SHP77 treated with DMSO at 0.1 percent for 48 hours (cell line): ENCODE measurements at regions not wholly inside any gene's neighbourhood (a gene's known extent, or its start where the extent isn't known, plus 50 kb on each side); places are given as distances from the start of the nearest gene placed in this dataset.

Experiments used
- DNase-seq: peaks from one replicate; lab custom pipeline; 2025; lab: John Stamatoyannopoulos, UW

DNA sequence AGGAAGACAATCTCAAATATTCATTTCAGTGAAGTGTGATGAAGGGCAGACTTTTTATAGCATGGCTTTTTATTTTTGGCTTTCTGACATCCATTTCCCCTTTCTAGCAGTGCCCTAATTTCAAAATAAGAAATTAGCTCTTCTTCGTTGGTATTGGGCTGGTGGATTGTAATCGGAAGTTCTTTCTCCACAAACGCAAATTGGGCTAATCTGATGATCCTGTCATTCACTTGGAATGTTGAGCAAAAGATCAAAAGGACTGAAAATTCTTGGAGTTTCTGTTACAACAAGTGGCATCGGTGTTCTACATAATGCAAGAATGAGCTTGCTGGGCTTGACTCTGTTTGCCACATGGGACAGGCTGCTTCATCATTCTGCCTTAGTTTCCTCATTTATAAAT is 1182.8 kb downstream of the FLRT2 start:
- DNase-seq = no peak

DNA sequence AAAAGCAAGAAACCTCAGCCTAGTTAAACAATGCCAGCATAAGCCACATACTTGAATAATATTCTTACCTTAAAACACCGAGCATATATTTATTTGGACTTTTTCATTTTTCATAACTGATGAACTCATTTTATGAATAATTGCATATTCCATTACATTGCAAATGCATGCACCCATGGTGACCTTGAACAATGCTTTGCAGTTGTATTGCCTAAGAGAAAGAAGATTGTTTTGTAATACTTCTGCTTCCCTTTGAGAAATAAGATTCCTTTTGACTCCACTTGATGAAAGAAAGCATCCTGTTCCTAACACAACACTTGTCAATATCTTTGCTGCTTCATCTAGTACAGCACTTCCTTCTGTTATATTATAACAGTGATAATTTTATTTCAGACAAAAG is 1182.2 kb downstream of the FLRT2 start:
- no peak for DNase-seq

DNA sequence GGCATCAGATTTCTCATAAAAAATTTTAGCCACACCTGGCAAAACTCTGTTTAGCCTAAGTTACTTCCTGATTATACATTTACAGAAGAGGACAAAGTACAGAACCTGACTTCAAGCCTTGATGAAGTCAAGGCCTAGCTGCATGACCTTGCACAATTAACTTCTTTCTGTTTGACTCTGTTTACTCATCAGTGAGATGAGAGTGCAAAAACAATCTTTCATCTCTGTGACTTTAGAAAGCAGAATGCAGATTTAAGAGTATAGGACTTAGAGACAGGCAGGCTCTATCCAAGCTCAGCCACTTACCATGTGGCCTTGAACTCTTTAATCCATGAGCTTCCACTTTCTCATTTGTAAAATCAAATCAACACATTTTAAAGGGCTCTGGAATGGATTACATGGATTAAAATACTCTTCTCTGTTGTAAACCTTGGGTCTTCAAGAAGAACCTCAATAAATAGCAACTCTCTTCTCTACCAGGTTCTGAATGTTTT is 1178.9 kb downstream of the FLRT2 start:
- DNase-seq = no peak

- DNase-seq = no peak
Measured at GRCh38 chr14:86707071-86707470, 1177.1 kb downstream of the FLRT2 start.

GRCh38 chr14:86683561-86683960 is 1153.6 kb downstream of the FLRT2 start:
- DNase-seq = no peak

- no peak for DNase-seq
Measured at GRCh38 chr14:86675059-86675458, 1145.1 kb downstream of the FLRT2 start.

DNA sequence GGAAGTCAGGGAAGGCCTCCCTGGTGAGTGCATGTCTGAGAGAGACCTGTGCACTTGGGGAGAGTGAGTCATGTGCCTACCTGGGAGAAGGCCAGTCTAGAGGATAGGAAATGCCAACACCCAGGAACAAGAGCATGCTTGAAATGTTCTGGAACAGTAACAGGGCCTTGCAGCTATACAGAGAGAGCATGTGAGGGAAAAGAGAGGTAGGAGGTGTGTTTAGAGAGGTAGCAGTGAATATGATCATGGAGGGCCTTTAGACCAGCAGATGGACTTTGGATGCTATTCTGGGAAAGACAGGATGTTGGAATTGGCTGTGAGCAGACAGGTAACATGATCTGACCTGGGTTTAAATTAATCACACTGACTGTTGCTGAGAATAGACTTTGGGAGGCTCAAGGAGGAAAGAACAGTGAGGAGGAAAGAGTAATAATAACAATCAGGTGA is 1143.6 kb downstream of the FLRT2 start:
- DNase-seq = no peak

DNA sequence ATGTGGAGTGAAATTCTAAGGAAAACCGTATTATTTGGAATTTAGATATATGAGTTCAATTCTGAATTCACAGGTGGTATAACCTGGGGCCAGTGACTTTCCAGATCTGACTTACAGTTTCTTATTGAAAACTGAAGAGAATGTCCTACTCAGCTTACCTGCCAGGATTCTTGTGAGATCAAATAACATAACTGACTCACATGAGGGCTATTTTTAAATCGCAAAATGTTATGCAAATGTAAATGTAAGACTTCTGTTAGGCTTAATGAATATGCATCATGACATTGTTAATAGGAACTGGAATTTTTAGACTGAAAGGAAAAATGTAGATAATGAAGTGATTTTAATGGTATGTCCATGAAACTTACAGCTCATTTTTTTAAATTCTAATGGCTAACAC is 1142.1 kb downstream of the FLRT2 start:
- no peak for DNase-seq

DNA sequence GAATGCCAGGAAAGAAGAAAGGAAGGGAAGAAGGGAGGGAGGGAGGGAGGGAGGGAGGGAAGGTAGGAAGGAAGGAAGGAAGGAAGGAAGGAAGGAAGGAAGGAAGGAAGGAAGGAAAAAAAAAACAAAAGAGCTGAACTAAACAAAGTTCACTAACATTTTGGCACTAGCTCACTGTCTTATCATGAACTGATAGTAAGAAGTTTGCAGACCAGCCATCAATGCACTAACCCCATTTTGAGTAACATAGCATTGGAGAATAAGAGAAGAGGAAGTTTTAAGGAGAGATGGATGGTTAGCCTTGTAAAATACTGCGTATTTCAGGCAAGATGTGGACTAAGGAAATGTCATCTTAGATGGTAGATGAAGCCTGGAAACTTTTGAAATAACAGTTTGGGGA is 1136.0 kb downstream of the FLRT2 start:
- DNase-seq = no peak

- DNase-seq = no peak
Measured at GRCh38 chr14:86662334-86662733, 1132.4 kb downstream of the FLRT2 start.

- DNase-seq = peak; percentile 10
Measured at GRCh38 chr14:86654558-86655184, 1124.7 kb downstream of the FLRT2 start.

- no peak for DNase-seq
Measured at GRCh38 chr14:86652526-86652925, 1122.6 kb downstream of the FLRT2 start.

DNA sequence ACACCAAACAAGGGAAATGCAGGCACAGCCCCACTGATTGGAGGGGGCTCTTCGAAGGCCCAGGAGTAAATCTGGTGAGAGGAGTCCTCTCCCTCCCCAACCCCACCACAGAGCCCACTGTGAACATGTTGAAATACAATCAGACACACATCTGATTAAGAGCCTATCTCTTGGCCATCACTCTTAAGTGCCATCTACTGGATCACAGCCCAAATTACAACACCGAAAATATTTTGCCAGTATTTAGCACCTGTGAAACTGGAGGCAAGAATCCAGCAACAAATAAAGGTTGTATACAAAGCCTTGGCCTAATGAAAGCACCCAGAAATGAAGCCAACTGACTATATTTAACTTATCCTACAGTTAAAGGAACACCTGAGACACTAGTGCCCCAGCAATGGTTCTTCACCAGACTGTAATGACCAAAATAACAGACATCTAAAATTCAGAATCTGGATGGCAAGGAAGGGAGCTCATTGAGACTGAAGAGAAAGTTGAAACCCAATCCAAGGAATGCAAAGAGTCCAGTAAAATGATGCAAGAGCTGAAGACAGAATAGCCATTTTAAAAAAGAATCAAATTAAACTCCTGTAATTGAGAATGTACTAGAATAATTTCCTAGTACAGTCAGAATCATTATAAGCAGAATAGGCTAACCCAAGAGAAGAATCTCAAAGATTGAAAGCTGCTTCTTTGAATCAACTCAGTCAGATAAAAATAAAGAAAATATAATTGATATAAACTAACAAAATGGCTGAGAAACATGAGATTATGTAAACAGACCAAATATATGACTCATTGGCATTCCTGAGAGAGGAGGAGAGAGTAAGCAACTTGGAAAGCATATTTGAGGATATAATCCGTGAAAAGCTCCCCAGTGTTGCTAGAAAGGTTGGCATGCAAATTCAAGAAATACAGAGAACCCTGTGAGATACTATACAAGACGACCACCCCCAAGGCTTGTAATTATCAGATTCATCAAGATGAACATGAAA is 1117.0 kb downstream of the FLRT2 start:
- no peak for DNase-seq

DNA sequence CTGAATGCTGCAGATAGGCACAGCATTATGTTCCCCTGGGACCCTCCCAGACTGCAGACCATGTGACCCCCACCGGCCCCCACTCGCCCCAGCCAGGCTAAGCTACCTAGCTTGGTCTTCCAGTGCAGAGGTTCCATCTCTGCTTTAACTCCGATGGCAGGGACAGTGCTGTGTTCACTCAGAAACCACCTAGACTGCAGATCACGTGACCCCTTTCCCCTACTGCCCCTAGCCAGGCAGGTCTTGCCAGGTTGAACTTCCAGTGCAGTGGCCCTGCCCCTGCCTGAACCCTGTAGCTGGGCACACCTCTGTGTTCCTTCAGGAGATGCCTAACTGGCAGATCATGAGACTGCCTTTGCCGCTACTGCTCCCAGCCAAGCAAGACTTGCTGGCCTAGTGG is 1116.2 kb downstream of the FLRT2 start:
- no peak for DNase-seq

DNA sequence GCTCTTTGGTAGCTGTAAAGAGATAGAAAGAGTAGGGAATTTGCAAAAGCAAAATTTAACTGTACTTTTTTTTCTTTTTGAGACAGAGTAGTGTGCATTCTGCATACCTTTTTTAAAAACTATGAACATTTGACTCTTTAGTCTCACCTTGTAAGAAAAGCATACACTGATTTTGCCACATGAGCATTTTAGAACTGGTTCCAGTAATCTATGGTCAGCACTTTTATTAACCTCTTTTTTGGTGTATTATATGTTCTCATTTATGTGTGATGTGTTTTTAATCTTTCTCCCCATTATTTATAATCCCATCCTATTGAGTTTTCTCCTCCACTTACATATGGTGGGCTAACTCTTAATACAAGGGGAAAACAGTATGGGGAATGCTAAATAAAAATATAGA is 1111.4 kb downstream of the FLRT2 start:
- DNase-seq = no peak

DNA sequence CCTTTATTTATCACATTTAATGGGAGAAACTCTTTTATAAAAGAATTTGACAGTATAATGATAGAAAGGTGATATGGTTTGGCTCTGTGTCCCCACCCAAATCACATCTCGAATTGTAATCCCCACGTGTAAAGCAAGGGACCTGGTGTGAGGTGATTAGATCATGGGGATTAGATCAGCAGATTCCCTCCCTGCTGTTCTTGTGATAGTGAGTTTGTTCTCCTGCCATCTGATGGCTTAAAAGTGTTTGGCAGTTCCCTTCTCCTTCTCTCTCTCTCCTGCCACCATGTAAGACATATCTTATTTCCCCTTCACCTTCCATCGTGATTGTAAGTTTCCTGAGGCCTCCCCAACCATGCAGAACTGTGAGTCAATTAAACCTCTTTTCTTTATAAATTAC is 1110.3 kb downstream of the FLRT2 start:
- no peak for DNase-seq

DNA sequence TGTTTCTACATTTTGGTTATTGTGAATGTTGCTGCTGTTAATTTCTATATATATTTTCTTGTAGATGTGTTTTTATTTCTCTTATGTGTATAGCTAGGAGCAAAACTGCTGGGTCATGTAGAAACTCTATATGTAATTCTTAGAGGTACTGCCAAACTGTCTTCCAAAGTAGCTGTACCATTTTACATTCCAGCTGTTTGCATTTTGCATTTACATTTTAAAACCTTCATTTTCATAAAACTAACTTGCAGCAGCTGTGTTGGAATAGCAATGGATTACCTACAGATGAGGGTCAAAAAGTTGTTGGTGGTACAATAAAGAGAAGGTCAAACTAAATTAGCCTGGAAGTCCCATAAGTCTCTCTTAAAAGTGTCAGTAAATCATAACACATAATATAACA is 1109.7 kb downstream of the FLRT2 start:
- DNase-seq = no peak

DNA sequence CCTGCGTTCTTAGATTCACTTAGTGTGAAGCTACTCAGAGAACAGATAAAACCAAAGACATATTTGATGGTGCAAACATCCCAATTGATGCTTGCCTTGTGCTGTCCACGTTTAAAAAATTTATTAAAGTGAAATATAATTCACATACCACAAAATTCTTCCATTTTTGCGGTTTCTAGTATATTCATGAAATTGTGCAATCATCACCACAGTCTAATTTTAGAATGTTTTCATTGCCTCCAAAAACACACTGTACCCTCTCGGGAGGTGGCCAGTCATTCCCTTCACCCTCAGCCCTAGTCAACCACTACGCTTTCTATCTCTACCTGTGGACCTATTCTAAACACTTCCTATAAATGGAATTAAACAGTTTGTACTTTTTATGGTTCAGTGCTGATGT is 1109.2 kb downstream of the FLRT2 start:
- DNase-seq = no peak

GRCh38 chr14:86627080-86627479 is 1097.1 kb downstream of the FLRT2 start:
- DNase-seq = no peak

GRCh38 chr14:86626530-86626929 is 1096.6 kb downstream of the FLRT2 start:
- no peak for DNase-seq

DNA sequence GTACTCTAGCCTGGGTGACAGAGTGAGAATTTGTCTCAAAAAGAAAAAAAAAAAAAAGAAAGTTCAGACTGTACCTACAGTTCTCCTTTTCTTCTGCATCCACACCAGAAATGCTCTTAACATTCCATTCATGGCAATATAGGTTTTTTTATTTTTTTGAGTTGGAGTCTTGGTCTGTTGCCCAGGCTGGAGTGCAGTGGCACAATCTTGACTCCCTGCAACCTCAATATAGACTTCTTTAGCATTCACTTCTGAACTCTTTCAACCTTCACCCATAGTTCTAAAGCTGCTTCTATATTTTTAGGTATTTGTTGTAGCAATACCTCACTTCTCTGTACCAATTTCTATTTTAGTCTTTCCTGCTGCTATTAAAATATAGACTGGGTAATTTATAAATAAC is 1095.7 kb downstream of the FLRT2 start:
- DNase-seq = no peak

DNA sequence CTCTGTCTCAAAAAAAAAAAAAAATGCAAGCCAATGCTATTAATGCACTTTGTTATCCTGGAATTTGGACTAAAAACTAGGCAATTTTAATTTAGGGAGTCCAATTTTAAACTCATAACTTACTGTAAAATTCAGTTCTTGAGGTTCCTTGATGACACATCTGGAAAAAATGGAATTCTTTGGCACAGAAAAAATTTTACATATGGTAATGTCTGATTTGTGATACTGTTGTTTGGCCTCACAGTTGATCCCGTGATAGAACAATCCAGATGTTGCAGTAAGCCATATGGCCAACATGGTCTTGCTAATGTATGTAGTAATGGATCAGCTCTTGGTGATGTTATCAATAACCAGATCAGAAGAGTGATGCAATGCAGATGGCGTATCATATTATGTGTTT is 1089.8 kb downstream of the FLRT2 start:
- DNase-seq = no peak

DNA sequence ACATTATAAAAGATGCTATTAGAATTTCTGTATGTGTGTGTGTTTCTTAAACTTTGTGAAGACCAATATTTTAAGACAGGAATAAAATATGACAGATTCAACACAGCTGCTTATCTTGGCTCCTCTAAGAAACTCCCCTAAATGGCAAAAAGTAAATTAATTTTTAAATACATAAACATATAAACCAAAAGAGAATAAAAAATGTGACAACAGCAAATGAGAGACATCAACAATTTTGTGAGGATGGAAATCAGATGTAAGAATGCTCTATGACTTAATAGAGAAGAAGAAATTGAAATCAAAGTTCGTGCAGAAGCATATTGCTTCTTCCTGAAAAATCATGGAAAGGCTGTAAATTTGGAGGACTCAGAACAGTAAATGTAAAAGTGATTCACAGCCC is 1083.8 kb downstream of the FLRT2 start:
- no peak for DNase-seq
